HG02973 (cell line): ENCODE measurements at regions not wholly inside any gene's neighbourhood (a gene's known extent, or its start where the extent isn't known, plus 50 kb on each side); places are given as distances from the start of the nearest gene placed in this dataset.
"Not testable (repeated sequence)": the region's sequence is repeated elsewhere in the genome, so short reads cannot be mapped to it uniquely, and the experiment has no call there.

Experiments
- ATAC-seq: cut with Tn5 transposase; IDR thresholded peaks from one replicate; pipeline ENCODE4 v1.9.1; 2021; ENCODE audit warnings: moderate library complexity; ENCODE audit not compliant: unreplicated experiment

- no peak for ATAC-seq
Measured at GRCh38 chr5:101532430-101532829, 629.3 kb upstream of the ST8SIA4 start.

DNA sequence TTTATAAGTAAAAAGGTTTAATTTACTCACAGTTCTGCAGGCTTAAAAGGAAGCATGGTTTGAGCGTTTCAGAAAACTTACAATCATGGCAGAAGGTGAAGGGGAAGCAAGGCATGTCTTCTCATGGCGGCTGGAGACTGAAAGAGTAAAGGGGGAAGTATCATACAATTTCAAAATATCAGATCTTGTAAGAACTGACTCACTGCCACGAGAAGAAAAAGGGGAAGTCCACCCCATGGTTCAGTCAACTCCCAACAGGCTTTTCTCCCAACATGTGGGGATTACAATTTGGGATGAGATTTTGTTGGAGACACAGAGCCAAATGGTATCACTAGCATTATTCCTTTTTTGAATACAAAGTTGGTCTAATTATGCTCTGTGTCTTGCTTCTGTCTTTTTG, 627.9 kb upstream of the ST8SIA4 start:
- ATAC-seq = no peak

GRCh38 chr5:101529094-101529493, 626.0 kb upstream of the ST8SIA4 start:
- not testable (repeated sequence) for ATAC-seq

GRCh38 chr5:101520417-101520816, 617.3 kb upstream of the ST8SIA4 start:
- no peak for ATAC-seq

DNA sequence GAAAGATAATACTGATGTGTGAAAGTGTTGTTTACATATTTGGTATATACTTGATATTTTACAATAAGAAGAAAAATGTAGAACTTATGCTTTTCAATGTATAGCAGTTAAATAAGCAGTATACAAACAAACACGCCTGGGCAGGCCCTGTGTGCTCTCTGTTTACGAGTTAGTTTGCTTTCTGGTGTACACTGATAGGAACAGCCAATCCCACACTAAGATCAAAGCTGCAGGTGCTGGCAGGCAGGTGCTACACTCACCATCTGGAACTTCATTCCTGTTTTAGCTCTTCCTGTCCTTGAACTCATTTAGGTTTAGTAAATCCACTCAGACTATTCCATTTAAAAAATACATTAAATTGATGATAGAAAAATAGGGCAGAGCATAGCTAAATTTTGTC, 614.7 kb upstream of the ST8SIA4 start:
- no peak for ATAC-seq

DNA sequence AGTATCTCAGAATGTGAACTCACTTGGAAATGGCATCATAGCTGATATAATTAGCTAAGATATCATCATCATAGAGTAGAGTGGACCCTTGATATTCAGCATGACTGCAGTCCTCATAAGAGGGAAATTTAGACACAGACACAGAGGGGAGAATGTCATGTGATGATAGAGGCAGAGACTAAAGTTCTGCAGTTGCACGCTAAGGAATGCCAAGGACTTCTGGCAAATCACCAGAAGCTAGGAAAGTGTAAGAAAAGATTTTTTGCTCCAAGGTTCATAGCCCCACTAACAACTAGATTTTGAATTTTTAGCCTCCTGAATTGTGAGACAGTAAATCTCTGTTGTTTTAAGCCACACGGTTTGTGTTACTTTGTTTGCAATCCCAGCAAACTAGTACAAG, 612.6 kb upstream of the ST8SIA4 start:
- no peak for ATAC-seq

GRCh38 chr5:101505891-101506570, 602.9 kb upstream of the ST8SIA4 start:
- no peak for ATAC-seq

GRCh38 chr5:101482931-101483330, 579.8 kb upstream of the ST8SIA4 start:
- no peak for ATAC-seq

DNA sequence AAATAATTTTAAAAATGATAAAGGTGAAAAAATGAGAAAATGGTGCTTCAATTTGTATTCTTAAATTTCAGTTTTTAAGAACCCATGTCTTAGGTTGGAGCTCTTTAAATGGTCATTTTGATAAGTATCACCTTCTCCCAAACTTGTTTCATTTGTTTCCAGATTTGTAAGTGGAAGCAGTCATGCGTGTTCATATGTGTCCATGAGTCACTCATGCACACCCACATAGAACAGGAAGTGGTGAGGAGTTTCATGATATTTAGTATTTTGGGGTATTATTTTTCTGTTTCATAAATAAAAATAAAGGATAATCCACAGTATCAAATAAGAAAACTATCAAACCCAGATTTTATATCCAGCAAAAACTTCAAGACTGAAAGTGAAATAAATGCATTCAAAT, 570.4 kb upstream of the ST8SIA4 start:
- no peak for ATAC-seq

GRCh38 chr5:101461455-101461854, 558.4 kb upstream of the ST8SIA4 start:
- ATAC-seq = no peak

DNA sequence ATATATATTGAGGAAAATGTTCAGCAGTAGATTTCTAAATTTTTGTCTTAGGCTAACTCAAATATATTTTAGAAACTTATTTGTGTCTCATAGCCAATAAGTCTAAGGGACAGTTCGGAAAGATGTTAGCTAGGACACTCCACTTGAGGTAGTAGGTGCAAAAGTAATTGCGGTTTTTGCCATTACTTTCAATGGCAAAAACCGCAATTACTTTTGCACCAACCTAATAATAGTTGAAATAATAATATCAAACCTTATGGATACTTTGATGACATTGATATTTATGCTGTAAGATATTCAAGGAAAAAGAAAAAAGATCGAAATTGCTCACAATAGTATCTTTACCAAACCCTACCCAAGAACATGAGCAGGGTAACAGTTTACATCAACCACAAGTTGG, 555.5 kb upstream of the ST8SIA4 start:
- ATAC-seq = no peak

DNA sequence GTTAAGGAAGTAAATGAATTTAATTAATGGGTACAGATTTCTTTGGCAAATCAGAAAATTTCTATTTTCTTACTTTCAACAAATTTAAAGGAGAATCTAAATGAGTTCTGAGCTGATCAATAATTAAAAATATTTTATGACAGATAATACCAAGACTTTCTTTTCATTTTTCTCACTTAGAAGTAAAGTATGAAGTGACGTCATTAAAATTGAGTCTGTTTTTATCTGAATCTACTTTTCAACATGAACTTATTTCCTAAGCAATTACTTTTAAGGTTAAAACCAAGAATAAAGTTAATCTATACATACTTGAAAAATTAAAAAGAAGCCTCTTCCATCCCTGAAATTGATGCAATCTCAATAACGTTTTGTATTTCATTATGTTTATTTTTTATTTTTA, 552.8 kb upstream of the ST8SIA4 start:
- no peak for ATAC-seq

DNA sequence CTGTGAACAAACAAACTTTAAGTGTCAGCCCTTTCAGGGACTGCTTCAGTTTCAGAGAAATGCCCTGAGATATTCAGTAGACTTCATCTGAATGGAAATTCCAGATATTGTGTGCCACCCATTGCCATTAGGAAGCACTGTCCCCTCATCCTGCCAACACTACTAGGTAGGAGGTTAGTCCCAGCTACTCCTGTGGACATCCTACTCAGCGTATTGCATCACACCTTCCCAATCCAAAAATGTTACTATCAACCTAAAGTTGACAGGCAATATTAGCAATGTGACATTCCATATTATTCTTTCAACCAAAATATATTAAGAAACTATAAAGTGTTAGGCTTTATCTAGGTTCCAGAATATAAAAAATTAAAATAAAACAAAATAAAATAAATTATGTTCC, 552.0 kb upstream of the ST8SIA4 start:
- no peak for ATAC-seq

DNA sequence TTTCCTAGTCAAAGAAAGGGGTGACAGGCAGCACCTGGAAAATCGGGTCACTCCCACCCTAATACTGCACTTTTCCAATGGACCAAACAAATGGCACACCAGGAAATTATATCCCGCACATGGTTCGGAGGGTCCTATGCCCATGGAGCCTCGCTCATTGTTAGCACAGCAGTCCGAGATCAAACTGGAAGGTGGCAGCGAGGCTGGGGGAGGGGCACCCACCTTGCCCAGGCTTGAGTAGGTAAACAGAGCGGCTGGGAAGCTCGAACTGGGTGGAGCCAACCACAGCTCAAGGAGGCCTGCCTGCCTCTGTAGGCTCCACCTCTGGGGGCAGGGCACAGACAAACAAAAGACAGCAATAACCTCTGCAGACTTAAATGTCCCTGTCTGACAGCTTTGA, 539.2 kb upstream of the ST8SIA4 start:
- not testable (repeated sequence) for ATAC-seq

DNA sequence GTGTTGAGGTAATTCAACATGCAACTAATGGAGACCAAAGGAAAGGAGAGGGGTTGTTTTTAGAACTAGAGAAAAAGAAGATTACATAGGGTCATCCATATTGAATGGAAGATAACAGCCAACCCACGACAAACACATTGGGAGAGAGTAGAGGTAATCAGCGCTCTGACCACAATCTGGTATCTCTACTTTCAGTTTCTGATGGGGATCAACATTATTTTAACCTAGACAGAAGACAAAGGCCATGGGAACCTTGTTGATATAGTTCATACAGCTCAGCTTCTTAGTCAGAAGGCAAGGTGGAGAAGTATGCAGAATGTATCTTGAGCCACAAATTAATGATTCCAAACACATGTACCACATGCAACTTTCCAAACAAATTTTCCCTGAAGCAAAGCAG, 537.1 kb upstream of the ST8SIA4 start:
- ATAC-seq = no peak

GRCh38 chr5:101437351-101437750, 534.3 kb upstream of the ST8SIA4 start:
- ATAC-seq = no peak

GRCh38 chr5:101435768-101436167, 532.7 kb upstream of the ST8SIA4 start:
- ATAC-seq = no peak

DNA sequence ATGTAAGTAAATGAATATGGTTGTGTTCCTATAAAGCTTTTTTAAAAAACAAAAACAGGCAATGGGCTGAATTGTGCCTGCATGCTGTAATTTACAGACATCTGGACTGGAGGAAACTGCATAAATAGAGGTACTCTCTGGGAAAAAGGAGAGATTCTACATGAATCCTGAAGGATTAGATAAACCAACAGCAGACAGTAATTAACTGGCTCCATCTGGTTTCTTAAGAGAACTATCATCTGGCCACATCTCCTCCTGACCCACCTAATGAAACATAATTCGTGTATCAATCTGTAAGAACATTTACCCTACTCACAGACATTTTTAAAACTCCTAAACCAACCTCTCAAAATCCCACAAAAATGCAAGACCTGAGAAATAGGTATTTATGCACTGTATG, 528.1 kb upstream of the ST8SIA4 start:
- no peak for ATAC-seq

GRCh38 chr5:101430551-101430950, 527.5 kb upstream of the ST8SIA4 start:
- no peak for ATAC-seq

- ATAC-seq = no peak
Measured at GRCh38 chr5:101429241-101429640, 526.2 kb upstream of the ST8SIA4 start.

DNA sequence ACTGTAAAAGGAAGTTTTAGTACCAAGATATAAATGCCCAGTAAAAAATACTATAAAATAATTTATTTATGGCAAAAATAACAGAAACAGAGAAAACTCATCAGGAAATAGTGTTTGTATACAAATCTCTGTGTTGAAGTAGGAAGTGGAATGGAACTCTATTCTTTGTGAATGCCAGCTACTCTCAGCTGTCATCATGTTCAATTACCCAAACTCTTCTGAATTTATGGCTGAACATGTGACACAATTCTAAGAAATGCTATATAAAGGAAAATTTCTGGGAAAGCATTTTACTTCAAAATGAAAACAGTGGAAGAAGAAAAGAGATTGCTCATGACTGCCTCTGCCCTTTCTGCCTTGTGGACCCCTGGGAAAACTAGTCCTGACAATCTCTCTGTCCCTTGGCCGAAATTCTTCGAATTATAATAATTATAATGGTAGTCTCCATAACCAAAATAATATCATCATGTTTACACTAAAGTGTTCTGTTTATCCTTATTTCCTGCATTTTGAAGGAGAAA, 522.3 kb upstream of the ST8SIA4 start:
- ATAC-seq = no peak

- no peak for ATAC-seq
Measured at GRCh38 chr5:101424530-101425175, 521.6 kb upstream of the ST8SIA4 start.

DNA sequence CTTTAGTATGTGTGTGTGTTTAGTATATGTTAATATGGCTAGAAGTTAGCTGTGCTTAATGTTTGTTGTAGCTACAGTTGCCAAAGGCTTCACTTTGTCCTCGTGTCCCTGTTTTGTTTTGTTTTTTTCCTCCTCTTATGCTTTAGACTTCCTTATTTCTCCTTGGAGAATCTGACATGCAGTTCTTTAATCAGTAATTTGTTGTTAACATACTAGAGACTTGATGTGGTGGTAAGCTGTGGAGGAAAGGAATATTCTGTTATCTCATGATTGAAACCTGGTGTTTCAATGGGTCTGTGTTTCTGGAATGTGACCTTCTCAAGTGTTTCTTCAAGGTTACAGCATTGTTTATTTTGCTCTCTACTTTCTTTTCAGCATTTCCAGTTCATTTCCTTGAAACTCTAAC, 515.6 kb upstream of the ST8SIA4 start:
- ATAC-seq = no peak
